HG03442 (cell line): ENCODE measurements at regions not wholly inside any gene's neighbourhood (a gene's known extent, or its start where the extent isn't known, plus 50 kb on each side); places are given as distances from the start of the nearest gene placed in this dataset.

Experiments
- ATAC-seq: cut with Tn5 transposase; IDR thresholded peaks from one replicate; pipeline ENCODE4 v1.9.1; 2021; ENCODE audit warnings: mild to moderate bottlenecking, moderate library complexity; ENCODE audit not compliant: unreplicated experiment

DNA sequence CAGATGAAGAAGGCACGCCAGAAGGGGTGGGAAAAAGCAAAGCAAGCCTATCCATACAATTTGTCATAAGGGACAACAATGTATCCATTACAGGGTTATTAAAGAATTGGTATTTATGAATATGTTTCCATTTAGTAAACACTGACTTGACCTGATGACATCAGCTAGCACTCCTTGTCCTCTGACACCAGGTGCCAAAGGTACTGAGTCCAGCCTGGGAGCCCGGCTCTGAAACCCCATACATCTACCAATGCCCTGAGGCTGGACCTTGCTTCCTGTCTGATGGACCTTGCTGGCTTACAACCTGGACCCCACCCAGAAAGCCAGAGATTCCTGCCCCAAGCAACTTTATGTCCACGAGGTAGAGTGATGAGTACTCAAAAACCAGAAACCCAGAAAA is 263.0 kb upstream of the ATP11B start:
- no peak for ATAC-seq

GRCh38 chr3:182533394-182533793 is 259.9 kb upstream of the ATP11B start:
- ATAC-seq = no peak

DNA sequence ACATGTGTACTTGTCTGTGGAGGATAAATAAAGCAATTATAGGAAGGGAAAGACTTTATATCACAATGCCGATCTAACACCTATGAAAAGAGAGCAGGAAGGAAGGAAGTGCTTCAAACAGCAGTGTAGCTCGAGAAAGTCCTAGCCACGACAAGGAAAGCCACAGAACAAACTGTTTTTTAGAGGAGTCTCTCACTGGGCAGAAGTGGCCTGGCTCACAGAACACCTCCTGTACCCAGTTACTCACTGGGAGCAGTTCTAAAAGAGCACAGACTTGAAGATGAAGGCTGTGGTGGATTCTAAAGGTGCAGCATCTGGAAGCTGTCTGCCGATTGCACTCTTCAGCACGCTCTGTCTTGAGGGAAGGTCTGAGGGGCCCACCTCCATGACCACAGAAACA is 248.8 kb upstream of the ATP11B start:
- ATAC-seq = no peak

GRCh38 chr3:182562274-182562673 is 231.0 kb upstream of the ATP11B start:
- ATAC-seq = no peak

DNA sequence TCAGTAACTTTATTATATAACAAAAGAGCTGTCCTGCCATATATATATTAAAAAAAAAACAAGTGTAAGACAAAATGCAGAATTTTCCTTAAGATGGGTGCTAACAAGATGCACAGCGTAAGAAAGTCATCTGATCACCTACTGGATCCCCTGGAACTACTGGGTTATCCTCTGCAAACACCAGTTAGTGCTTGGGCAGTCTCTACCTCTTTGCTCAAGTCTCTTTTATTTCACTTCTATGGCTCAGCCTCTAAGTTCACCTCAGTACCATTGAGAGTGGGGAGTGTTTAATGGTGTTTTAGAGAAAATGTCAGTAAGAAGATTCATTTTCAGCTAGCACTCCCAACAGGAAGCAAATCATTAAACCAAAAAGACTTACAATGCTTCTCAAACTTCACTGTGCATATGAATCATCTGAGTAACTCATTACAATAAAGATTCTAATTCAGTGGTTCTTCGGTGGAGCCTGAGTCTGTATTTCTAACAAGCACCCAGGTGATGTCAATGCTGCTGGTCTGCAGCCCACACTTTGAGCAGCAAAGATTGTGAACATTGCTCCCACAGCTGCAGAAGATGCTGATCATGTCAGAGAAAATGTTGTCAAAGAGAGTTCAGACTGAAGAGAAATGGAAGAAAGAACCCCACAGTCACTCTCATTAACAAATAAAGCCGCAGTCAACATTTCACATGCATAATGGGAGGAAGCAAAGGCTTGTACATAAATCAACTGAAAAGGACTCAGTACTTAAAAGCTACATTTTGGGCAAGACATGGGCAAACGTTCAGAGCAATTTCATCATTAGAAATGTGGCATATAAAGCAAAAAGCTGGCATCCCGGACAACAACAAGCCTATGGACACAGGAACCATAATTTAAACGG is 227.1 kb upstream of the ATP11B start:
- no peak for ATAC-seq

GRCh38 chr3:182567700-182568099 is 225.6 kb upstream of the ATP11B start:
- ATAC-seq = no peak

DNA sequence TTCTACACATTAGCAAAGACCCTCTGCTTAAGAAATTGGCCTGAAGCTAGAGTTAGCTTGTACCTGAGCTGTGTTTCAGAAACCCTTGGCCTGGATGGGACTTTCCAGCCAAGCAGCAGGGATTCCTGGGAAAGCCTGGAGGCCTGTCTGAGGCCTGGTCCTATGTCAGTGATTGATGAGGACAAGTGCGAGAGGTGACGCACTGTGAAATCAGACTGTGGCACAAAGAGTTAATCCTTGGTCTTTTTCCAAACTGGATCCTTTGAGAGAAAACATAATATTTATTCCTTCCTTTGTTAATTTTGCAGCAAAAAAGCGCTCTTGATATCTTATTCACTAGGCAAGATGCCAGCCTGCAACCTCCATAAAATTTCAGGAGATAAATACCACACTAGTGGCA is 225.0 kb upstream of the ATP11B start:
- no peak for ATAC-seq

GRCh38 chr3:182568876-182569275 is 224.4 kb upstream of the ATP11B start:
- no peak for ATAC-seq

- no peak for ATAC-seq
Observed at GRCh38 chr3:182570946-182571594, 222.2 kb upstream of the ATP11B start.

GRCh38 chr3:182575941-182576340 is 217.4 kb upstream of the ATP11B start:
- ATAC-seq = no peak

GRCh38 chr3:182583545-182583944 is 209.8 kb upstream of the ATP11B start:
- ATAC-seq = no peak

DNA sequence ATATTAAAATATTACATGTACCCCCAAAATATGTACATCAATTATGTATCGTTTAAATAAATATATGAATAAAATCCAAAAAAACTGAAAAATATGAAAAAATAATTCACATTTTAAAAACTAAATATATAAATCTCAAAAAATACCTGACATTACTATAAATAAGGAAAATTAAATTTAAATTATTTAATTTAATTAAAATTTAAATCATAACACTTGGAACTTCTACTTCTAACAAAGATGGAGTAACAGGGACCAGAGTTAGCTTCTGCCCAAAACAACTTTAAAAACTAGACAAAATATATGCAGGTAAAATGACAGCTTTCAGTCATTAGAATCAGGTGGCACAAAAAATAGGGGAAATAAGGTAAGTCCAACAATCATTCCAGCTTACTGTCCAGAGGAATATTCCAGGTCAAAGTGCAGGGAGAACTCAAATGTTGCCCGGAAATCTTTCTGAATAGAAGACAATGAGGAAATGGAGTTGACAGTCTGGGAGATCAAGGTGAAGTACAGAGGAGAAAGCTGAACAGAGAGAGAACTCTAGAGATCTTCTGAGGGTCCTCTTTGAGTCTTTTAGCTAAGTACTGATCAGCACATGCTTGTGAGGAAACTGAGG is 207.7 kb upstream of the ATP11B start:
- no peak for ATAC-seq

- no peak for ATAC-seq
Observed at GRCh38 chr3:182592747-182593146, 200.6 kb upstream of the ATP11B start.

- ATAC-seq = no peak
Observed at GRCh38 chr3:182596676-182597410, 196.5 kb upstream of the ATP11B start.

DNA sequence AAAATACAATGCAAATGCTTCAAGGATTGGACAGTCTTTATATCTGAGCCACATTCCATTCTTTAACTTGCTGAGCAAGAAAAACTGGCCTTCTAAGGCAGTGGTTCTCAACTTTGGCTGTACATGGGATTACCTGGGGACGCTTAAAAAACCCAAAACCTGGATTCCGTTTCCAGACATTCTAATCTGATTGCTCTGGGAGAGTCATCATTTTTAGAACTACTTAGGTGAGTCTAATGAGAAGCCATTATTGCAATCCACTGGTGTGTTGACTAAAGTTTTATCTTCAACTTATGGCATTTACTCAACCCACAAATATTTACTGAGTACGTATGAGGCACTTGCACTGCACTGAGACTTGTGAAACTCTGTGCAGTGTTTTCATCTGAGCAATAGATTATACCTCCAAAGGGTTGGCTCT is 195.7 kb upstream of the ATP11B start:
- ATAC-seq = no peak

GRCh38 chr3:182601597-182601996 is 191.7 kb upstream of the ATP11B start:
- no peak for ATAC-seq

GRCh38 chr3:182603501-182603900 is 189.8 kb upstream of the ATP11B start:
- ATAC-seq = no peak

GRCh38 chr3:182605882-182606611 is 187.3 kb upstream of the ATP11B start:
- ATAC-seq = no peak

GRCh38 chr3:182606905-182607504 is 186.3 kb upstream of the ATP11B start:
- no peak for ATAC-seq

DNA sequence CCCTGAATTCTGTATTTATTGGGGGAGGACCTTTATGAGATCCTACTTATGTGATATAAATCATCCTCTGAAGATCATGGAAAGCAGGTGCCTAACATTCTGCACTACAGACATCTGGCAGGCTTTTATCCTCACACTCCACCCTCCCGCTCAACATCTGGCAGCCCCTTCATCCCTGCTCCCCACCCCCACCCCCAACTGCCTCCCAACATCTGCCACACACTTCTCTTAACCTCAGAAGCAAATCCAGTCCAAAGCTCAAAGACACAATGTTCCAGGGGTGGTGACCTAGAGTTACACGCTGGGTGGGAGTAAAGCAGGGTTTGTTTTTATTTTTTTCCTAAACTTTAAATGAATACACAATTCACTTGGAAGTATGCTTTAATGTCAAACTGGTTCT is 184.5 kb upstream of the ATP11B start:
- no peak for ATAC-seq
